DOHH2 (cell line): ENCODE measurements at regions not wholly inside any gene's neighbourhood (a gene's known extent, or its start where the extent isn't known, plus 50 kb on each side); places are given as distances from the start of the nearest gene placed in this dataset.

Experiments used
- H3F3A ChIP-seq: fragments of 200-600 bp; sonication (generic), shearing (Covaris generic); 2 replicates; pipeline ENCODE4 v1.6.0; 2016; ENCODE audit warnings: antibody characterized with exemption, mild to moderate bottlenecking; ENCODE audit not compliant: control insufficient read depth, insufficient read depth
- H3K27ac ChIP-seq: fragments of 200-600 bp; sonication (generic); 2 replicates; pipeline ENCODE4 v1.5.1; 2014; ENCODE audit warnings: low read depth, mild to moderate bottlenecking, low read length, moderate library complexity
- H3K27me3 ChIP-seq: fragments of 200-600 bp; sonication (generic); 2 replicates; pipeline ENCODE4 v1.6.1; 2014; ENCODE audit warnings: mild to moderate bottlenecking, low read length, mixed read lengths; ENCODE audit not compliant: control insufficient read depth
- H3K36me3 ChIP-seq: fragments of 200-600 bp; sonication (generic); 2 replicates; pipeline ENCODE4 v1.6.1; 2014; ENCODE audit warnings: mild to moderate bottlenecking, low read length, moderate library complexity, mixed read lengths; ENCODE audit not compliant: control insufficient read depth
- H3K4me1 ChIP-seq: fragments of 200-600 bp; sonication (generic); 2 replicates; pipeline ENCODE4 v1.6.1; 2014; ENCODE audit warnings: mild to moderate bottlenecking, low read length, mixed read lengths; ENCODE audit not compliant: control insufficient read depth
- H3K4me2 ChIP-seq: fragments of 200-600 bp; sonication (generic); 2 replicates; pipeline ENCODE4 v1.6.0; 2014; ENCODE audit warnings: mild to moderate bottlenecking, low read length, moderate library complexity
- H3K4me3 ChIP-seq: fragments of 200-600 bp; sonication (generic); 2 replicates; pipeline ENCODE4 v1.5.1; 2014; ENCODE audit warnings: mild to moderate bottlenecking, low read length, mixed read lengths
- H3K79me2 ChIP-seq: fragments of 200-600 bp; sonication (generic); 2 replicates; pipeline ENCODE4 v1.6.1; 2014; ENCODE audit warnings: mild to moderate bottlenecking, low read length, mixed read lengths; ENCODE audit not compliant: control insufficient read depth
- H3K9me2 ChIP-seq: fragments of 200-600 bp; sonication (generic); replicated peaks from 2 replicates; pipeline ENCODE4 v1.6.1; 2014; ENCODE audit warnings: mild to moderate bottlenecking, low read length, mixed read lengths; ENCODE audit not compliant: control insufficient read depth
- H3K9me3 ChIP-seq: fragments of 200-600 bp; sonication (generic); 2 replicates; pipeline ENCODE4 v1.6.1; 2014; ENCODE audit warnings: antibody characterized with exemption, low read length, mixed read lengths; ENCODE audit not compliant: control insufficient read depth, insufficient read depth
- H4K20me1 ChIP-seq: fragments of 200-600 bp; sonication (generic); 2 replicates; pipeline ENCODE4 v1.6.0; 2014; ENCODE audit warnings: low read depth, mild to moderate bottlenecking, antibody characterized with exemption, low read length, moderate library complexity; ENCODE audit not compliant: control insufficient read depth, insufficient read depth
- EZH2phosphoT487 ChIP-seq: fragments of 200-600 bp; sonication (generic); IDR thresholded peaks from 2 replicates; pipeline ENCODE4 v1.6.1; 2017; ENCODE audit warnings: borderline replicate concordance, mild to moderate bottlenecking, antibody characterized with exemption, low read length, moderate library complexity, mixed read lengths
- TF ChIP-seq, protein P1 (sequence below): fragments of 200-600 bp; sonication (generic); IDR thresholded peaks from one replicate; pipeline ENCODE4 v1.5.1; 2014; ENCODE audit warnings: antibody characterized with exemption, mild to moderate bottlenecking, low read depth, low read length; ENCODE audit not compliant: poor library complexity, severe bottlenecking

DNA sequence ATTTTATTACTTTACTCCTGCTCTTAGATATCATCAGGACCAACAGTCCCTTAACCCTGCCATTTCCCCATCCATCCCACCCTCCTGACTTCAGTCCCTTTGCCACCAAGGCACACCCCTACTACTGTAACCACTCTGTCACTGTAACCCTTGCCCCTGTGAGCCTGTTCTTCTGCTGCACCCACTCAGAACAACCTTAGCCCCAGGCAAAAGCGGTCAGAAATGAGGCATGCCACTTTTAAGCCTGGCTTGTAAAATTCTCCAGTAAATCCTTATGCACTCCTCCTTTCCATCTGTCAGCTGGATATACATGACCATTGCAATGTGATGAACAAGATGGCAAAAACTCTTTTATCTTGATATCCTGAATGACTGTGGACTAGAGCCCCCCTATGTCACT lies 555.0 kb upstream of the PLXNA2 start:
- H3F3A ChIP-seq: no peaks in the 10 kb centered on the region
- no peak overlapping the region for H3K27ac ChIP-seq
- no peak overlapping the region for H3K4me3 ChIP-seq
- H3K36me3 ChIP-seq: no peaks in the 10 kb centered on the region
- H3K4me1 ChIP-seq: no peaks in the 10 kb centered on the region
- no peak overlapping the region for H3K4me2 ChIP-seq
- H3K9me3 ChIP-seq: no peaks in the 10 kb centered on the region
- no peaks in the 10 kb centered on the region for H4K20me1 ChIP-seq
- no peaks in the 10 kb centered on the region for H3K27me3 ChIP-seq
- H3K9me2 ChIP-seq: no peaks in the 10 kb centered on the region
- no peaks in the 10 kb centered on the region for H3K79me2 ChIP-seq
- no peak for TF ChIP-seq EZH2phosphoT487
- TF ChIP-seq, protein P1, sequence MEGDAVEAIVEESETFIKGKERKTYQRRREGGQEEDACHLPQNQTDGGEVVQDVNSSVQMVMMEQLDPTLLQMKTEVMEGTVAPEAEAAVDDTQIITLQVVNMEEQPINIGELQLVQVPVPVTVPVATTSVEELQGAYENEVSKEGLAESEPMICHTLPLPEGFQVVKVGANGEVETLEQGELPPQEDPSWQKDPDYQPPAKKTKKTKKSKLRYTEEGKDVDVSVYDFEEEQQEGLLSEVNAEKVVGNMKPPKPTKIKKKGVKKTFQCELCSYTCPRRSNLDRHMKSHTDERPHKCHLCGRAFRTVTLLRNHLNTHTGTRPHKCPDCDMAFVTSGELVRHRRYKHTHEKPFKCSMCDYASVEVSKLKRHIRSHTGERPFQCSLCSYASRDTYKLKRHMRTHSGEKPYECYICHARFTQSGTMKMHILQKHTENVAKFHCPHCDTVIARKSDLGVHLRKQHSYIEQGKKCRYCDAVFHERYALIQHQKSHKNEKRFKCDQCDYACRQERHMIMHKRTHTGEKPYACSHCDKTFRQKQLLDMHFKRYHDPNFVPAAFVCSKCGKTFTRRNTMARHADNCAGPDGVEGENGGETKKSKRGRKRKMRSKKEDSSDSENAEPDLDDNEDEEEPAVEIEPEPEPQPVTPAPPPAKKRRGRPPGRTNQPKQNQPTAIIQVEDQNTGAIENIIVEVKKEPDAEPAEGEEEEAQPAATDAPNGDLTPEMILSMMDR: no peak

- no peaks in the 10 kb centered on the region for H3K79me2 ChIP-seq
- H3K27me3 ChIP-seq: no peaks in the 10 kb centered on the region
- no peak overlapping the region for H3K4me2 ChIP-seq
- no peak overlapping the region for H3K27ac ChIP-seq
- no peak overlapping the region for H3K4me3 ChIP-seq
- no peaks in the 10 kb centered on the region for H4K20me1 ChIP-seq
- H3F3A ChIP-seq: no peaks in the 10 kb centered on the region
- H3K36me3 ChIP-seq: no peaks in the 10 kb centered on the region
- no peaks in the 10 kb centered on the region for H3K4me1 ChIP-seq
- no peaks in the 10 kb centered on the region for H3K9me2 ChIP-seq
- TF ChIP-seq EZH2phosphoT487: no peak
- TF ChIP-seq, protein P1: no peak
- no peaks in the 10 kb centered on the region for H3K9me3 ChIP-seq
These were observed 559.0 kb upstream of the PLXNA2 start for GRCh38 chr1:208803011-208803811.

DNA sequence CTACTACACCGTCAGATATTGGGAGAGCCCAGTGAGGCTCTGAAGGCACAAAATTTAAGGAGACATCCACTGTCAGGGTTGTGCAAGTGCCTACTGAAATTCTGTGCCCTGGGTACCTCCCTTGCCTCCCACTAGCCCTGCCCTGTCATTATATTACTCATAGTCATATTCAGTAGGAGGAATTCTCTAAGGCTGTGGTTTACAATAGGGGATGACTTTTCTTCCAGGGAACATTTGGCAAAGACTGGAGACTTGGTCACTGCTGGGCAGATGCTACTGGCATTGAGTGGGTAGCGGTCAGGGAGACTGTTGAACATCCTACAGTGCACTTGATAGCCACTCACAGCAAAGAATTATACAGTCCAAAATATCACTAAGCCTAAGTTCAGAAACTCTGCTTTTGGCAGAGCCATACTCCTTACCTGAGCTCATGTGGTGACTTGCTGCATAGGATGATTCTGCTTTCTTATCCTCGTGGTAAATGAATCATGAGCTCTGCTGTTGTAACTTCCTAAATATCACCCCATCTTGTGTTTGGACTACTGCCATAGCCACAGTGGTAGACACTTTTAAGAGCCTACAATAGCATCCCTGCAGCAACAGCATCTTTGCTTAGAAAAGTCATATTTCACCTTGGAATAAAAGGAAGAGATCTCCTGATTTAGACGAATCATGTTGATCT lies 563.4 kb upstream of the PLXNA2 start:
- H3K4me1 ChIP-seq: no peaks in the 10 kb centered on the region
- no peaks in the 10 kb centered on the region for H3K9me2 ChIP-seq
- no peak overlapping the region for H3K4me2 ChIP-seq
- H3K9me3 ChIP-seq: no peaks in the 10 kb centered on the region
- H3K79me2 ChIP-seq: no peaks in the 10 kb centered on the region
- no peaks in the 10 kb centered on the region for H3F3A ChIP-seq
- H3K36me3 ChIP-seq: no peaks in the 10 kb centered on the region
- H3K4me3 ChIP-seq: no peak overlapping the region
- H3K27me3 ChIP-seq: no peaks in the 10 kb centered on the region
- no peak for TF ChIP-seq EZH2phosphoT487
- TF ChIP-seq, protein P1: no peak
- H3K27ac ChIP-seq: no peak overlapping the region
- no peaks in the 10 kb centered on the region for H4K20me1 ChIP-seq
